22Rv1 (cell line): ENCODE measurements at regions not wholly inside any gene's neighbourhood (a gene's known extent, or its start where the extent isn't known, plus 50 kb on each side); places are given as distances from the start of the nearest gene placed in this dataset.

Source experiments
- H3K27ac ChIP-seq: fragments of 450-650 bp; 2 replicates; pipeline ENCODE4 v1.5.1; 2017
- CTCF ChIP-seq: fragments of 450-650 bp; IDR thresholded peaks from 2 replicates; pipeline ENCODE4 v1.5.1; 2017; ENCODE audit warnings: mild to moderate bottlenecking
- ZFX ChIP-seq: fragments of 450-650 bp; IDR thresholded peaks from 2 replicates; pipeline ENCODE4 v1.6.1; 2017; ENCODE audit warnings: antibody characterized with exemption, borderline replicate concordance

- TF ChIP-seq ZFX (no peak), CTCF (no peak)
- no peak overlapping the region for H3K27ac ChIP-seq
Observed at GRCh38 chr6:84615987-84616386, 148.4 kb downstream of the TBX18 start.

GRCh38 chr6:84615113-84615850 lies 149.1 kb downstream of the TBX18 start:
- no peak overlapping the region for H3K27ac ChIP-seq
- no peak for TF ChIP-seq CTCF
- no peak for TF ChIP-seq ZFX

- H3K27ac ChIP-seq: no peak overlapping the region
- TF ChIP-seq ZFX: no peak
- no peak for TF ChIP-seq CTCF
Observed at GRCh38 chr6:84606860-84607259, 157.5 kb downstream of the TBX18 start.

GRCh38 chr6:84605298-84605697 lies 159.1 kb downstream of the TBX18 start:
- TF ChIP-seq ZFX (no peak), CTCF (no peak)

DNA sequence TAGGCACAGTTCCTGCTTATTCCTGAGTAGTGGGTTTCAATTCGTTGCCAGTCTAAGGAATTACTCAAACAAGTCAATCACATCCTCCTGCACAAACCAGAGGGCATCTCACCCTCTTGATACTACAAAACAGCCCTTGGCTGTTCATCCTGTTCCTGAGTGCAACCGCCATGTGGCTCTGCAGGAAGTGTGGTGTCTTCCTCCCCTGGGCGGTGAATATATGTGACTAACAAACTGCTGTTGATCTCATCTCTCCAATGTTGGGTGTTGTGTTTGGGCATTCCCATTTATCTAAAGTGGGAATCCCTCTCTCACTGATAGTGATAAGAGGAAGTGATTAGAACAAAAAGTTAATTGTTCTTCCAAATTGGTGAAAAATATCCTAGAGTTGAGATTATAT lies 163.0 kb downstream of the TBX18 start:
- H3K27ac ChIP-seq: no peak overlapping the region
- TF ChIP-seq ZFX: no peak
- no peak for TF ChIP-seq CTCF

More at GRCh38 chr6:84605298-84605697, 159.1 kb downstream of the TBX18 start:
- H3K27ac ChIP-seq: no peak overlapping the region

GRCh38 chr6:84599991-84600390 lies 164.4 kb downstream of the TBX18 start:
- no peak overlapping the region for H3K27ac ChIP-seq
- TF ChIP-seq ZFX (no peak), CTCF (no peak)

DNA sequence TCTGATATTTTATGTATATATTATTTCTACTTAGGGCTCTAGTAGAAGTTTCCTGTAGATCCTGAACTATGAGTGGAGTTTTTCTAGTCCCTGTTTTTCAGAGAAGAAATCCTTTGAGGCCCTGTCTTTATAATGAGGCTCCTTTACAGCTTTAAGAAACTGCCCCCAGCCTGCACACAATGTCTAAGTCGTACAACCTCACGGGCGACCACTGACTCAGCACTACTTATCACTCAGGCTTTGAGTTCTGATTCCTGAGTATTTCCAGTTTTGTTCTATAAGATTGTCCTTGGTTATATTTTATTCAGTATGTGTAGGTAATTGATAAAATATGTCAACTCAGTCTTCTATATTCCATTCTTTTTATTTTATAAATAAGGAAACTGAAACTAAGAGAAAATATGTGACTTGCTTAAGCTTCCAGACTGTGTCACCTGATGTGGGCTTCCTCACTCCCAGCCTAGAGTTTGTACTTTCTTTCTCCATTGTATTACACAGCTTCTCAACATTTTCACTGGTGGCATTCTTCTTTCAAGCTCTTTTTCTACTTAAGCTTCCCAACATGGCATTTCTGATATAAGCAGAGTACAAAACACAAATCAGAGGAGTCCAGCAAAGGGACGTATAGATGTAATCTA lies 167.0 kb downstream of the TBX18 start:
- H3K27ac ChIP-seq: no peak overlapping the region
- TF ChIP-seq ZFX (no peak), CTCF (no peak)
